NCI-H146 (cell line): ENCODE measurements at regions not wholly inside any gene's neighbourhood (a gene's known extent, or its start where the extent isn't known, plus 50 kb on each side); places are given as distances from the start of the nearest gene placed in this dataset.
A peak's percentile ranks its signal among the peaks of the same experiment; 100 is the strongest.

ENCODE experiments used
- DNase-seq: peaks from one replicate; lab custom pipeline; 2025; lab: John Stamatoyannopoulos, UW

GRCh38 chr22:48496987-48497650 is 1330.6 kb downstream of the BRD1 start:
- no peak for DNase-seq

DNA sequence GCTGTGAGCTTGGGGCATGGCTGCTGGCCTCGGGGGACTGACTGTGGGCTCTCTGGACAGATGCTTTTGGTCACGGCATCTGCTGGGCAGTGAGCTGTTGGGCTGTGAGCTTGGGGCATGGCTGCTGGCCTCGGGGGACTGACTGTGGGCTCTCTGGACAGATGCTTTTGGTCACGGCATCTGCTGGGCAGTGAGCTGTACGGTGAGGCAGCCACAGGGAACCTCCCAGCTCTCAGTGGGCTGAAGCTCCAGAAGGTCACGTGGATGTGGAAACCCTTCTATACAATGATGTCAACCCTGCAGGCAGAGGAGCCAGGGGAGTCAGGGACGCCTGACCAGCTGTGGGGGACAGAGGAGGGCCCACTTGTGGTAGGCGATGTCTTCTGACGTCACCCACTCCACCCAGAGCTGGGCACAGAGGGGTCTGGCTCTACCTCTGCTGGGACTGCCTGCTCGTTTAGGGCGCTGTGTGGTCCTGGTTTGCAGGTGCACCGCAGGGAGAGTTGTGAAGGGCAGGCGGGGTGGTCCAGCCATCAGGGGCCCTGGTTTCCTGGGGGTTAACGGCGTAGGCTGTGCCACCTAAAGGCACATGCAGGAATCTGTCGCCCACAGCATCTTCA is 1331.3 kb downstream of the BRD1 start:
- no peak for DNase-seq

DNA sequence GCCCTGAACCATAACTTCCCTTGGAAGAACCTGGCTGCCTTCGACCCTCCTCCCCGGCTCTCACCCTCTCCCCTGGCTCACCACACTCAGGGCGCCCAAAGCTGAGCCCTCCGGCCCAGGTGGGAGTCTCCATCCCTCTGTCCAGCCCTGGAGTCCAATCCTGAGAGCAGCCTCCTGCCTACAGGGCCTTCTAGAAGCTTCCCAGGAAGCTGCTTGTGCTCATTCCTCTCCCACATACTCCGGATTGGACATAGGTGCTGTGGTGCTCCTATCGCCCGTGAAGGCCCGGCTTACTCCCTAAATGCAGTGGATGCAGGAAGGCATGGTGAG is 1332.0 kb downstream of the BRD1 start:
- DNase-seq, result no peak

GRCh38 chr22:48494968-48495750 is 1332.5 kb downstream of the BRD1 start:
- no peak for DNase-seq

DNA sequence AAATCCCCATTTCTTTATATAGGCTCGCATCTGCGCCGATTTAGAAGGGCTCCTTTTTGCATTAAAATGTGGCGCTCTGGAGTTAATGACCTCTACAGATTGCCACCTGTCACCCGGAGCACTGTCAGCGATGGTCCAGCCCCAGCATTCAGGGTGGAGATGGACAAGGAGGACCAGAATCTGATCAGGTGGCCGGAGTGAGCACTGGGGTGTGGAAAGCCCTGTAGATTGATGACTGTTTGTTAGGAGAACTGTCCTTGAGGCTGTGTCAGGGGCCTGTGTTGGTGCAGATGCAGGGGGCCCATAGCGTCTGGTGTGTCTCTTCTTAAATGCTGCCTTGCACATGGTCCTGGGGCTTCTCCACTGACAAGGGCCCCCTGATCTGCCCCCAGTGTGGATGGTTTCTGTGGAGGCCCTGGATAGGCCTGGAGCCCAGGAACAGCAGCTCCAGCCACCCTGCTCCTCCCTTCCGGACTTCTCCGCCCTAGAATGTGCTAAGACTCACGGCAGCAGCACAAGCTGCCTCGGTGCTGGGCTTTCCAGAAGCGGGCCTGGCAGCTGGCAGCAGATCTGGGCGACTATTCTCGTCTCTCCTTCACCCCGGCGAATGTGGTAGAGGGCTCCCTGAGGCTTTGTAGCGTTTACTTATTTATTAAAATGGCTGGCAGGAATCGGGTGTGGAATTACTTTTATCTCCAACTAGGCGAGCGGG is 1333.3 kb downstream of the BRD1 start:
- DNase-seq, result no peak

- no peak for DNase-seq
These were observed 1333.9 kb downstream of the BRD1 start for GRCh38 chr22:48493733-48494132.

DNA sequence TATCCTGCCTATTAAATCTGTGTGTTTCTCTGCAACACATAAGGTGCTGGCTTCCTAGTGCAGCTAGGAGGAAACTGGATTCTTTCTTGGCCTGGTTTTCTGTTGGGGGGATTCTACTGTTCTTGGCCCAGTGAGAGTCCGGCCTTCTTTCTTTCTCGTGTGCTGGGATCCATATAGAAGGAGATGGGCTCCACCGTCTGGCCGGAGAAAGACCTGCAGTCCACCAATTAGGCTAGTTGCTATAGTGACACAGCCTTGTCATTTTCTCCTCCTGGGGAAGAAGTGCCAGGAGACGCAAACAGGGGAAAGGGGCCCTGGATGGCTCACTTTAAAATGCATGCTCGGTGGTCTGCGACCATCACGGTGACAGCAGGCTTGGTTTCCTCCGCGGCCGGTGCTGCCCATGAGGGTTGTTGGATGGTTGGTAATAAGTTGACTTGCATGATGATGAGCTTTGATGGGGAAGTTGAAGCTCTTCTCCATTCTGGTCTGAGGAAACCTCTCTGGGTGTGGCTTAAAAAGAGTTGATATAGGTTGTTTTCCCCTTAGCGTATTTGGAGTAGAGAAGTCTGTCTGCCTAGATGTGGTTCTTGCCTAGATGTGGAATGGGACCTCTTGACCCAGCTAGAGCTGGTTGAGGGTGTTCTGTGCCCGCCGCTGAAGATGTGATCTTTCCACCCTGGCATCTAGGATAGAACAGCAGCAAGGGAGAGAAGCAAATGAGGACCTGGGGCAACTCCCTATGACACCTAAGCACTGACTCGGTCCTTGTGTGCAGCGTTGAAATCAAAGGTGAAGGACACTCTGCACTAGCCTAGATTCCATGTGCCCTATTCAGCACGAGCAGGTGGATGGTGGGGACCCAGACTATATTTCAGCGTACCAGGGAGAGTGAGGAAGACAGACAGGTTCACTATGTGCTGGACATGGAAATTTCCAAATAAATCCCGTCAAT is 1335.0 kb downstream of the BRD1 start:
- peak; percentile 67 for DNase-seq

GRCh38 chr22:48491451-48491941 is 1336.2 kb downstream of the BRD1 start:
- no peak for DNase-seq

DNA sequence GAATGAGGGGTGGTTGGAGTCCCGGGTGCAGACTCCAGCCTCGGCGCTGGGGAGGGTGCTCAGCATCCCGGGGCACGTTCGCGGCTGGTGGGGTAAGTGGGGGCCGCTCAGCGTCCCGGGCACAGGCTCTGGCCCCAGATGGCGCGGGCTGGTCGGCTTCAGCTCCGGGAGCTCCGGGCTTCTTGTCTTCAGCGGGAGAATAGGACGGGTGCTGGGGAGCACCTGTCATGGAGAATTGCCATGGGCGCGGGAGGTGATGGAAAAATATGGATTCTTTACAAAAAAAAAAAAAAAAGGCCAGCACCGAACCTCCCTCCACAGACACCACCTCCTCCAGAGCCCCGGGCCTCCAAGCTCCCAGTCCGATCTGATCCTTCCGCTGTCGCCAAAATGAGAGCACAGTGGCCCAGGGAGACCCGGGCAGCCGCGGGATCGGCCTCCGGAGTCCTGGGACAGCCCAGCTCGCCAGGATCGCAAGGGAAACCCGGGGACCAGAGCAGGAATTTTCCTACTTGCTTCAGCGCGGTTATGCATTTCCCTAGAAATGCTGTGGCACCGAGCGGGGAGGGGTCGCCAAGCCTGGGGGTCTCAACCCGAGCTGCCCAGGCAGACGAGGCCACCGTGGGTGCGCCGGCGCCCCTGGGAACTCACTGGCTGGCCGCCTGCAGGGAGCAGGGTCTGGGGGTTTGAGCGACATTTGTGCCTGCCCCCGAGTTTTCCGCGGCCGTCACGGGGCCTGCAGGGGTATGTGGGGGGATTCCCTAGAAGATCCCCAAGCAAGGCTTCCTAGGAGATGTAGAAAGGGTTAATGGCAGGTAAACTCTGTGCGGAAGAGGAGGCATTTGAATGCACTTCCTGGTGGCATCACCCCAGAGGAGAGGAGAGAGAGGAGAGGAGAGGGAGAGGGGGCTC is 1336.9 kb downstream of the BRD1 start:
- DNase-seq, result no peak

- DNase-seq, result peak; percentile 11
These were observed 1337.8 kb downstream of the BRD1 start for GRCh38 chr22:48489551-48490499.

DNA sequence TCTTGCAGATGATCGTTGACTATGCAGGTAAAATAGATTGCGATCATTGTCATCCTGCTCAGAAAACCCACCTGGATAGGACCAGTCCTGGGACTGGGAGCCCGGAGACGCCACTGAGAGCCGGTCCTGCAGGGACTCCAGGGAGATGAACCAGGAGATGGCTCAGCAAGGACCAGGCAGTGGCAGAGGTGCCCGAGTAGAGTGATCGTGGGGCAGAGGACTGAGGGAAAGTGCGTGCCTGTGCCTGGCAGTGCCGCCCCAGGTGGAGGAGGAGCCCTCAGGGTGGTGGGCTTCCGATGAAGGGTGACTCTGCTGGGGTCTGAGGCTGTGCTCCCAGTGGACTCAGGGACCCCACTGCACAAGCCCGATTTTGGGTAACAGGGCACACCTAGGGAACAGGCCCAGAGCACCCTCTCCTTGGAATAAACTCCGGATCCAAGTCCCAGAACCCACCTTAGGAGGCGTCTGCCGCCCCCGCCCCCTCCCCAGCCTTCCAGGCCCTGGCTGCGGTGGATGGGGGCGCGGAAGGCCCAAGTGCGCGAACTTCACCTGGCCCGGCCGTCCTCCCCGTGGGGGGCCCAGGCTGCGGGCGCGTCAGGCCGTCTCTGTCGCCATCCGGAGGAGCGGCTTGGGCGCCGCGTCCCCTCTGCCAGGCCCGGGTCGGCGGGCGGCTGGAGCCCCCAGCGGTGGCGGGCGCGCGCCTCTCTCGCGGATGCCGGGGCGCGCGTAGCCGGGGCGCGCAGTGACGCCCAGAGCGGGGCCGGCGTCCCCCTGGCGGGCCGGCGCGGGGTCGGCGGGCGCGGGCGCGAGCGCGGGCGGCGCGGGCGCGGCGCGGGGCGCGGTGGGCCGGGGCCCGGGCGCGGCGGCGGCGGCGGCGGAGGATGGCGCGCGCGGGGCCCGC is 1338.8 kb downstream of the BRD1 start:
- DNase-seq, result no peak

DNA sequence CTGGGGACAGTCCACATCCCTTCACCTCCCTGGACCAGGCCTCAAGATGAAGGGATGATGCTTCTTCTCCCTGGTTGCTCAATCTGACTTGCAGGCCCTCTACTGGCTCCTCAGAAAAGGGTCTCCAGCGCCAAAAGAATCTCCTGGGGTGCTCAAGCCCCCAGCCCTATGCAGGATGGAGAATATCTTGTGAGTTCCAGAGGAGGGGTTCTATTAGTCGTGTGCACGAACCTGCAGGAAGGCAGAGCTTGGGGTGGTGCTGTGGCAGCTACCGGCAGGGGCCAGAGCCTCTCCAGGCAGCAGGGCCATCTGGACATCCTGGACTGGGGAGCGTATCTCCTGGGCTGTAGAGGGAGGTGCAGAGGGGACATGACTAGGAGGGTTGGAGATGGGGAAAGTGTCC is 1339.5 kb downstream of the BRD1 start:
- DNase-seq, result no peak

DNA sequence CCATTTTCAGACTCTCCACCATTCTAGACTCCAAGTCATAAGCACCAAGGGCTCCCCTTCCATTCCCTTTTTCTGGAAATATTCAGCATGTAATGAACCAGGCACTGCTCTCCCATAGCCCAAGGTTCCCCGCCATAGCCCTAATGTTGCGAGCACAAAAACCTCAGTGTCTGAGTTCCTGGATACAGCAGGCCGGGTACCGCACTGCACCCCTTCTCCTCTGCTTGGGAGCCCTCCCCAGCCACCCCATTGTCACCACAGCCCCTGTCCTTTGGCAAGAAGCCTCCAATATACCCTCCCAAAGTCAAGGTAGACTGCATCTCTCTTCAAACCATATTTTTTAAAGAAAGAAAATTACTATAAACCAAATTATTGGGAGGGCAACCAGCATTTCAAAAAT is 1341.1 kb downstream of the BRD1 start:
- DNase-seq, result no peak

DNA sequence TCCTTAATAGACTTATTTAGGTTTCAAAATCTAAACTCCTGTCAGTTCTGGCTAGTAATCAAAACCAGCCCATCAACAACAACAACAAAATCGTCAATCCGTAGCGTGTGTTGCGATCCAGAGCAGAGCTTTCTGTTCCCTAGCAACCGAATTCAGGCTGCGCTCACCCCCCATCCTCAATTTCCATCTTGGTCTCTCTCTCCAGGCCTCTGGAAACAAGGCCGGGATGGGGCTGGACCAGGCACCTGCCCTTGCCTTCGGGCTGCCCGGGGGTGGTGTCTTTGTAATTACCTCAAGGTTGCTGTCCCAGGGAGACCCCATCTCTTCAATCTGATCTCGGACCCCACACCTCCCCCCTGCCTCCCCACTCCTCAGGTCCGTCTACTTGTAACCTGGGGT is 1341.5 kb downstream of the BRD1 start:
- DNase-seq, result no peak

DNA sequence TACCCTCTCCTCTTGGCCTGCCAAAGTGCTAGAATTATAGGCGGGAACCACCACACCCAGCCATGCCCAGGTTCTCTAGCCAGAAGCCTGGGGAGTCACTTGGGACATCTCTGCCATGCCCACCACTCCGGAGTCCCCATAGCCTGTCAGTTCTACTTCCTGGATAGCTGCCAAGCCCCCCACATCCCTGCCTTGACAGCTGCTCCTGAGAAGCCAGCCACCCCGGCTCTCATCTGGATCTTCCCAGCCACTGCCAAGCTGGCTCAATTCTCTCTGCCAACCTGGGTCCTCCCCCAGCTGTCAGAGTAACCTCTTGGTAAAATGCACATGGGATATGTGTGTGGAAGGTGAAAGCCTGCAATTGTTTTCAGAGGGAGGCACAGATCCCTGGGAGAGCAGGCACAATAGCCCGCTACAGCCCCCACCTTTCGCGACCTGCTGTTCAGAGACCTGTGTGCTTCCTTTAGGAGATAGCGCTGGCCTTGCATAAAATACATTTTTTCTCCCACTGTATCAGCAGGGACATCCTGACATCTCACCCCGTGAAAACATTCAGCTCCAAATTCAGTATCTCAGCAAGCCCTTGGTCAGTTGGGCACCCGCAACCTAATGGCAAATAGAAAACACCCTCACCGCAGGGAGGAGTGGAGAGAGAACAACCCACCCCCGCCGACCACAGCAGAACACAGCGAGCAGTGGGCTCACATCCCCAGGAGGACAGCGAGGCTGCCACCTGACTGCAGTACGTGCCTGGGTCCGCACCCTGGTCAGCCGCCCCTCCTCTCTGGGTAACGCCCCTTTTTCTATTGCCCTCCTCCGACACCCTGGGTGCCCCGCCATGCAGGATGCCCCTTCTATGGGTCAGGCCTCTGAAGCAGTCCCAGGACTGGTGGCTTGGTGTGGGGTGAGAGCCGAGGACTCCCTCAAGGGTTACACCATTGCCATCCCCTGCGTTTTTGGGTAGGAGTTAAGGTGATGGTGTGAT is 1342.2 kb downstream of the BRD1 start:
- DNase-seq, result no peak

DNA sequence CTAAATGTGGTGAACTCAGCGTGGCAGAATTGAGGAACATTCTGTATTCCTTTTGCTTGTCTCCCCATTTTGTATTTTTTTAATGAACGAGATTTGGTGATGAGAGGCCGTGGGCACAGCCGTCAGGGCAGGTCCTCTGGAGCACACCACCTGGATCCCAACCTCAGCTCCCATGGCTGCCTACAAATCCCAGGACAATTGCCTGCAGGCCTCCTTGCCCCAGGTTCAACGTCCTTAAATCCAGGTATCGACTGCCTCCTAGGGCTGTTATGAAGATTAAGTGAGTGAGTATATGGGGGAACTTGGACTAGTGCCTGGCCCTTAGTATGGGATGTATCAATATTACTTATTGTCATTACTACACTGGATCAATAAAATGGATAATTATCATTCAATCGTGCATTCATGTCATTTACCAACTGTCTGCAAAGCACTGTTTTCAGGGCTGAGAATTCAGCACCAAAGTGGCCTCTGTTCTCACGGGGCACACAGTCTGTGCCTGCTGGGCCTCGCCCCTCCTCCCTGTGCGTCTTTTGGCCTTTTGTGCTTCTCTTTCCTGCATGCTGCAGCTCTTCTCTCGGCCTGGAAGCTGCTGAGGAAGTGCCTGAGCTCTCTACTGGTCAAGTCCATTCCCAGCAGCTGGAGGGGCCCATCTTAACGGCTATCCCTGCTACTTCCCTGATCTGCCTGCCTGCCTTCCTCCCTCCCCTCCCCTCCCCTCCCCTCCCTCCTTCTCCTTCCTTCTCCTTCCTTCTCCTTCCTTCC is 1343.7 kb downstream of the BRD1 start:
- no peak for DNase-seq
